Epithelial cell of proximal tubule (primary cell): ENCODE measurements at regions not wholly inside any gene's neighbourhood (a gene's known extent, or its start where the extent isn't known, plus 50 kb on each side); places are given as distances from the start of the nearest gene placed in this dataset.

Source experiments
- DNase-seq: peaks from one replicate; pipeline ENCODE4 v3.0.0-alpha.2; 2011; ENCODE audit warnings: low read depth
- H3K4me3 ChIP-seq: 2 replicates; pipeline ENCODE4 v1.5.1; 2011; ENCODE audit warnings: low read depth, mild to moderate bottlenecking, low read length
- CTCF ChIP-seq: conservative IDR thresholded peaks from 2 replicates; pipeline ENCODE4 v1.5.1; 2012; ENCODE audit warnings: low read depth, mild to moderate bottlenecking, low read length

DNA sequence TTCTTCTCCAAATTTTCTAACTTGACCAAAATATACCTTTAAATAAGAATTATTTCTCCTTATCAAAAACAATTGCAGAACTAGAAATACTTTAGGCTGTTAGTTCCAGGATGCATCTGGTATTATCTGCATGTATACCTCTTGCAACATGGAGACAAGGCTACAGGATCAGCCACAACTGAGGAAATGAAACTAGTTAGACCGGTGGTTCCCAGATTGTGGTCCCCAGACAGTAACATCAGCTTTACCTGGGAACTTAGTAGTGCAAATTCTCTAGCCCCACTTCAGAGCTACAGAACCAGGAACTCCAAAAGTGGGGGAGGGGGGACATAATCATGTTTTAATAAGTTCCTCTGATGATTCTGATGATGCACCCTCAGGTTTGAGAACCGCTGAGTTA is 61.6 kb upstream of the C9orf72 start:
- no peak for TF ChIP-seq CTCF
- H3K4me3 ChIP-seq, result no peak overlapping the region
- no peak for DNase-seq

DNA sequence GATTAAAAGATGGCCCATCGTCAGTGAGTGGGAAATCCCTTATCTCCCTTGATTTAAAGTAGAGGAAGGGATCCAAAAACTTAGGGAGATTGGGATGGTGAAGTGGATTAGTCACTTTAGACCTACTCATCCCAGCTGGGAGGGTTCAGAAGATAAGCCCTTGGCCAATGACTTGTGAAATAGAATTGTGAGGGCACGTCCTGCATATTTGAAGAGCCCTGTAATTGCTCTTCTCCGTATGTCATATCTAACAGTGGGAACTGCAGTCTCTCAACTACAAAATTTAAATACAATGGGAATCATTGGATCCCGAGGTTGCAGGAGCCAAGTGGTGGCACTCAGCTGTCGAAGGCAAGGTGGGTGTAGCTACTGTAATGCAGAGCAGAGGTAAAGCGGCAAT is 65.4 kb upstream of the C9orf72 start:
- no peak for TF ChIP-seq CTCF
- no peak for DNase-seq

GRCh38 chr9:27645161-27645840 is 72.0 kb upstream of the C9orf72 start:
- DNase-seq, result no peak
- TF ChIP-seq CTCF, result no peak

More for the DNA sequence above, 65.4 kb upstream of the C9orf72 start:
- H3K4me3 ChIP-seq, result no peak overlapping the region

DNA sequence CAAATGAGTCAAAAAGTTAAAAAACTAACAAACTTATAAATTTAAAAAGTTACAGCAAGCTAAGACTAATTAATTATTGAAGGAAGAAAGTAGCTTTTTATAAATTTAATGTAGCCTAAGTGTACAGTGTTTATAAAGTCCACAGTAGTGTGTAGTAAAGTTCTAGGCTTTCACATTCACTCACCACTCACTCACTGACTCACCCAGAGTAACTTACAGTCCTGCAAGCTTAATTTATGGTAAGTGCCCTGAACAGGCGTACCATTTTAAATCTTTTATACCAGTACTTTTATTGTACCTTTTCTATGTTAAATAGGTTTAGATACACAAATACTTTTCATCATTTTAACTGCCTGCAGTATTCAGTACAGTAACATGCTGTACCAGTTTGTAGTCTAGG is 80.0 kb upstream of the C9orf72 start:
- no peak for TF ChIP-seq CTCF
- no peak for DNase-seq
- no peak overlapping the region for H3K4me3 ChIP-seq

More at GRCh38 chr9:27645161-27645840, 72.0 kb upstream of the C9orf72 start:
- no peak overlapping the region for H3K4me3 ChIP-seq

DNA sequence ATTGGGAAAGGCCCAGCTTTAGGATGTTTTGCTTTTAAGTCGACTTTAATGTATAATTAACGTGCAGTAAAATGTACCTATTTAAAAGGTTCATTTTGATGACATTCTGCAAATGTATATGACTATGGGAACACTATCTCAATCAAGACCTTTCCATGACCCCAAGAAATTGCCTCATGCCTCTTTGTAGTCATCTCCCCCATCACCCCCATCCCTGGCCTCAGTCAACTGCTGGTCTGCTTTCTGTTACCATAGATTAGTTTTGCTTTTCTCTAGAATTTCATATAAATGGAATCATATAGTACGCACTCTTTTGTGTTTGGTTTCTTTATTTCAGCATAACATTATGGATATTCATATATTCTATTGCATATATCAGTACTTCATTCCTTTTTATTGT is 80.7 kb upstream of the C9orf72 start:
- DNase-seq, result no peak
- no peak for TF ChIP-seq CTCF
- no peak overlapping the region for H3K4me3 ChIP-seq

- no peak for TF ChIP-seq CTCF
- no peak for DNase-seq
- no peak overlapping the region for H3K4me3 ChIP-seq
These were observed 81.5 kb upstream of the C9orf72 start for GRCh38 chr9:27654629-27655285.

- TF ChIP-seq CTCF, result no peak
- H3K4me3 ChIP-seq, result no peak overlapping the region
- DNase-seq, result no peak
These were observed 82.2 kb upstream of the C9orf72 start for GRCh38 chr9:27655441-27655840.
